HEK293 (cell line): ENCODE measurements at regions not wholly inside any gene's neighbourhood (a gene's known extent, or its start where the extent isn't known, plus 50 kb on each side); places are given as distances from the start of the nearest gene placed in this dataset.

Source experiments
- CTCF ChIP-seq: fragments of 450-650 bp; formaldehyde crosslinking; IDR thresholded peaks from 2 replicates; pipeline ENCODE4 v1.5.1; 2016; ENCODE audit warnings: missing biosample characterization, missing genetic modification characterization
- YY1 ChIP-seq: fragments of 450-650 bp; formaldehyde crosslinking; IDR thresholded peaks from 2 replicates; pipeline ENCODE4 v1.5.1; 2018; ENCODE audit warnings: missing biosample characterization, missing genetic modification characterization
- ZNF274 ChIP-seq, 2 experiments: fragments of 200-500 bp in 1 of 2; fragments of 450-650 bp in 1 of 2; sonication (Bioruptor generic) in 1 of 2; formaldehyde crosslinking in 1 of 2; IDR thresholded peaks; 2 replicates each; pipeline versions ENCODE4 v1.5.1 to v1.6.1; 2014 to 2016; ENCODE audit warnings: borderline replicate concordance in 1 of 2, inconsistent platforms in 1 of 2, low read length in 1 of 2, missing biosample characterization in 1 of 2, missing genetic modification characterization in 1 of 2

GRCh38 chr6:99216959-99217358 is 132.5 kb downstream of the FAXC start:
- TF ChIP-seq CTCF (tag by site-specific recombination) (no peak), ZNF274 (IDR thresholded peaks at IDR 0.05; ENCODE audit: low read length) (no peak), ZNF274 (tag by site-specific recombination; IDR thresholded peaks at IDR 0.05; ENCODE audit: borderline replicate concordance) (no peak), YY1 (no peak)
